Smooth muscle cell (in vitro differentiated cells): ENCODE measurements at regions not wholly inside any gene's neighbourhood (a gene's known extent, or its start where the extent isn't known, plus 50 kb on each side); places are given as distances from the start of the nearest gene placed in this dataset.
"Not testable (repeated sequence)": the region's sequence is repeated elsewhere in the genome, so short reads cannot be mapped to it uniquely, and the experiment has no call there.

ENCODE experiments used
- DNase-seq: peaks from one replicate; lab custom pipeline; 2025; ENCODE audit not compliant: unreplicated experiment; lab: John Stamatoyannopoulos, UW
- H2AFZ ChIP-seq: fragments of 200-600 bp; sonication (generic); 2 replicates; pipeline ENCODE4 v1.6.0; 2016; ENCODE audit warnings: antibody characterized with exemption, low read depth, mild to moderate bottlenecking
- H3F3A ChIP-seq: fragments of 200-600 bp; sonication (generic); 2 replicates; pipeline ENCODE4 v1.6.0; 2017; ENCODE audit warnings: antibody characterized with exemption, low read depth
- H3K27ac ChIP-seq: fragments of 200-600 bp; sonication (generic); 2 replicates; pipeline ENCODE4 v1.5.1; 2016; ENCODE audit warnings: low read depth, mild to moderate bottlenecking
- H3K27me3 ChIP-seq: fragments of 200-600 bp; sonication (generic); 2 replicates; pipeline ENCODE4 v1.6.1; 2016; ENCODE audit warnings: low read depth, mild to moderate bottlenecking
- H3K36me3 ChIP-seq: fragments of 200-600 bp; sonication (generic); 2 replicates; pipeline ENCODE4 v1.5.1; 2016; ENCODE audit warnings: low read depth
- H3K4me1 ChIP-seq: fragments of 200-600 bp; sonication (generic); 2 replicates; pipeline ENCODE4 v1.5.1; 2016; ENCODE audit warnings: low read depth
- H3K4me2 ChIP-seq: fragments of 200-600 bp; sonication (generic); 2 replicates; pipeline ENCODE4 v1.6.0; 2016; ENCODE audit warnings: mild to moderate bottlenecking
- H3K4me3 ChIP-seq: fragments of 200-600 bp; sonication (generic); 2 replicates; pipeline ENCODE4 v1.5.1; 2016; ENCODE audit warnings: mild to moderate bottlenecking
- H3K79me2 ChIP-seq: fragments of 200-600 bp; sonication (generic); 2 replicates; pipeline ENCODE4 v1.6.0; 2016; ENCODE audit warnings: low read depth, mild to moderate bottlenecking
- H3K9ac ChIP-seq: fragments of 200-600 bp; sonication (generic); 2 replicates; pipeline ENCODE4 v1.6.0; 2016; ENCODE audit warnings: low read depth
- H3K9me3 ChIP-seq: fragments of 200-600 bp; sonication (generic); replicated peaks from 2 replicates; pipeline ENCODE4 v1.5.1; 2016; ENCODE audit warnings: low read depth
- H4K20me1 ChIP-seq: fragments of 200-600 bp; sonication (generic); 2 replicates; pipeline ENCODE4 v1.6.0; 2016; ENCODE audit warnings: low read depth
- CTCF ChIP-seq: fragments of 200-600 bp; sonication (generic); IDR thresholded peaks from 2 replicates; pipeline ENCODE4 v1.5.1; 2017; ENCODE audit warnings: borderline replicate concordance, mild to moderate bottlenecking, antibody characterized with exemption; ENCODE audit not compliant: insufficient read depth, poor library complexity, severe bottlenecking
- whole genome bisulfite sequencing: methylation state at CpG from one replicate; pipeline ENCODE4 v1.1.7; 2016; ENCODE audit warnings: low lambda C conversion rate; 5-methylcytosine and 5-hydroxymethylcytosine counted together

GRCh38 chr11:67799808-67800207 is 125.4 kb upstream of the ALDH3B2 start:
- H3K9me3 ChIP-seq, H3K79me2 ChIP-seq, H3K9ac ChIP-seq, H2AFZ ChIP-seq, H3F3A ChIP-seq, H3K4me1 ChIP-seq, DNase-seq, H3K27ac ChIP-seq, H3K4me2 ChIP-seq, H3K27me3 ChIP-seq, H3K4me3 ChIP-seq, H3K36me3 ChIP-seq, H4K20me1 ChIP-seq: not testable (repeated sequence)
- WGBS, result 17% methylated on average over 4 of the region's 4 CpGs
- peak; percentile 48 for TF ChIP-seq CTCF

- H3K27ac ChIP-seq, H3K9me3 ChIP-seq, H3K4me3 ChIP-seq, DNase-seq, H4K20me1 ChIP-seq, H3K27me3 ChIP-seq, H3K4me1 ChIP-seq, H3K4me2 ChIP-seq, H3K9ac ChIP-seq, H3F3A ChIP-seq, H3K79me2 ChIP-seq, H3K36me3 ChIP-seq, H2AFZ ChIP-seq: not testable (repeated sequence)
- WGBS, result 93% methylated on average over 15 of the region's 15 CpGs
These were observed 123.5 kb upstream of the ALDH3B2 start for GRCh38 chr11:67797726-67798521.

GRCh38 chr11:67795746-67796145 is 121.3 kb upstream of the ALDH3B2 start:
- H3K4me1 ChIP-seq, result no peaks in the 10 kb centered on the region
- no peak overlapping the region for H3K4me3 ChIP-seq
- H2AFZ ChIP-seq, result no peak overlapping the region
- H3K79me2 ChIP-seq, result no peaks in the 10 kb centered on the region
- no peak overlapping the region for H3K4me2 ChIP-seq
- H3F3A ChIP-seq, result no peaks in the 10 kb centered on the region
- TF ChIP-seq CTCF, result no peak
- 96% methylated on average over 12 of the region's 12 CpGs for WGBS
- DNase-seq, result no peak
- H4K20me1 ChIP-seq, result no peaks in the 10 kb centered on the region
- H3K9ac ChIP-seq, result no peak overlapping the region
- no peak overlapping the region for H3K27ac ChIP-seq
- no peaks in the 10 kb centered on the region for H3K9me3 ChIP-seq
- H3K27me3 ChIP-seq, result no peaks in the 10 kb centered on the region
- no peaks in the 10 kb centered on the region for H3K36me3 ChIP-seq

- not testable (repeated sequence) for H3F3A ChIP-seq, H3K27ac ChIP-seq, H3K36me3 ChIP-seq, H3K9me3 ChIP-seq, H3K79me2 ChIP-seq, H4K20me1 ChIP-seq, H3K4me3 ChIP-seq, H3K27me3 ChIP-seq, H3K9ac ChIP-seq, H2AFZ ChIP-seq, H3K4me1 ChIP-seq, DNase-seq, H3K4me2 ChIP-seq
- 72% methylated on average over 8 of the region's 8 CpGs for WGBS
These were observed 119.3 kb upstream of the ALDH3B2 start for GRCh38 chr11:67793750-67794149.
